HT-29 (cell line): ENCODE measurements at regions not wholly inside any gene's neighbourhood (a gene's known extent, or its start where the extent isn't known, plus 50 kb on each side); places are given as distances from the start of the nearest gene placed in this dataset. TPM values are rescaled to one million over a fixed set of nuclear protein-coding genes. Genes with fewer than 3 reads are reported as not detected.

ENCODE experiments used
- DNase-seq: peaks from one replicate; pipeline ENCODE4 v3.0.0-alpha.2; 2015; ENCODE audit warnings: low spot score
- small RNA-seq: library from RNA; depleted of rRNA; stranded (forward); fragments of <200 nt; gene quantifications from one replicate; pipeline ENCODE3, GENCODE V24; 2014

- DNase-seq: no peak
Measured at GRCh38 chr1:48055876-48056764, 58.9 kb upstream of the TRABD2B start.

DNA sequence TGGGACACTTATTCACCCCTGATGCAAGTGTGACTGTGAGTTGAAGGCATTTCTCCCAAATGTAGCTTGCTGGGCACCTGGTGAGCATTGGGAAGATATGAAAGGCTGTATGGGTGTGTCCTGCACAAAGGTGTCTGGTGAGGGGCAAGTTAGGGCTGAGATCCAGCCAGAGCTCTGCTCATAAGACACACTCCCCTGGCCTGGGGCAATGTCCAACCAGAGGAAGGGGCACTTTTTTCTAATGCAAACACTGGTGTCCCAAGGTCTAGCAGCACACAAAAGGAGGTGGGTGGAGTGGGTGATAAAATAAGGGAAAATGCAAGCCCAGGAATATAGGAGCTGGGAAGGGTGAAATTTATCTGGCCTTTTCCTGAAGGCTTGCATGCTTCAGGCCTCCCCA, 57.0 kb upstream of the TRABD2B start:
- no peak for DNase-seq

GRCh38 chr1:48052923-48053291, 55.7 kb upstream of the TRABD2B start:
- DNase-seq: no peak

- DNase-seq: no peak
Measured at GRCh38 chr1:48051466-48052126, 54.4 kb upstream of the TRABD2B start.

- no peak for DNase-seq
Measured at GRCh38 chr1:48049823-48050535, 52.8 kb upstream of the TRABD2B start.

- no peak for DNase-seq
Measured at GRCh38 chr1:48048980-48049379, 51.8 kb upstream of the TRABD2B start.

- DNase-seq: no peak
Measured at GRCh38 chr1:48048064-48048463, 50.9 kb upstream of the TRABD2B start.

GRCh38 chr1:48047116-48047515, 49.9 kb upstream of the TRABD2B start:
- no peak for DNase-seq

Small RNAs in the stretch of these regions (small RNA-seq; reads per million reads assigned to genes)
- not detected for gene CYP46A4P
